ENCODE measurements at regions not wholly inside any gene's neighbourhood (a gene's known extent, or its start where the extent isn't known, plus 50 kb on each side); places are given as distances from the start of the nearest gene placed in this dataset.
A peak's percentile ranks its signal among the peaks of the same experiment; 100 is the strongest.
"Not testable (repeated sequence)": the region's sequence is repeated elsewhere in the genome, so short reads cannot be mapped to it uniquely, and the experiment has no call there.

DNA sequence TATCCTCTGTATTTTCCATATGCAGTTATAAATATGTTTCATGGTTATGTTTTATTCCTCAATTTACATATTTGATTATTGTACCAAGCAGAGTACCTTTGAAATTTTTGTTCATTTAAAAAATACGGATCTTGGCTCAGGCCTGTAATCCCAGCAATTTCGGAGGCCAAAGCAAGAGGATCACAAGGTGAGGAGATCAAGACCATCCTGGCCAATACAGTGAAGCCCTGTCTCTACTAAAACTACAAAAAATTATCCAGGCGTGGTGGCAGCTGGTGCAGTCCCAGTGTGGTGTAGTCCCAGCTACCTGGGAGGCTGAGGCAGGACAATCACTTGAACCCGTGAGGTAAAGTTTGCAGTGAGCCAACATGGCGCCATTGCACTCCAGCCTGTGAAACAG lies 251.2 kb upstream of the TPTE start:
- not testable (repeated sequence) for DNase-seq (ENCODE audit: low read depth, low spot score)

DNA sequence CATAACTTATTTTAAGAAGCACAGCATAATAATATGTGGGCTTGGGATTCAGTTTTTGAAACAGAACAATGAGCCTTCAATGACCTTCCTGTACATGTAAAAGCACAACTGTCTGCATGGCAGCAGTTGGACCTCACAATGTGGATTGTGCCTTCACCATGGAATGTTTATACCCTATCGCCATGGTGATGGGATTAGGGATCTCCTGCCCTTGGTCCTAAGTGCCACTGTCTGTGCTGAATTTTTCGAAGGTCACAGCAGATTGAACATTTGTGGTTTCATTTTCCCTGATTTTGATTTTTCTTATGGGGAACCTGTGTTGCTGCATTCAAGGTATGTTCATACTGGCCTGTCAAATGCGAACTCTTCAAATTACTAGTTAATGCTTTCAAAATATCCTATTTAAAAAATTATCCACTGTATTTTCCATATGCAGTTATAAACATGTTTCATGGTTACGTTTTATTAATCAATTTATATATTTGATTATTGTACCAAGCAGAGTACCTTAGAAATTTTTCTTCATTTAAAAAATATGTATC lies 249.6 kb upstream of the TPTE start:
- DNase-seq (ENCODE audit: low read depth, low spot score): not testable (repeated sequence)

DNA sequence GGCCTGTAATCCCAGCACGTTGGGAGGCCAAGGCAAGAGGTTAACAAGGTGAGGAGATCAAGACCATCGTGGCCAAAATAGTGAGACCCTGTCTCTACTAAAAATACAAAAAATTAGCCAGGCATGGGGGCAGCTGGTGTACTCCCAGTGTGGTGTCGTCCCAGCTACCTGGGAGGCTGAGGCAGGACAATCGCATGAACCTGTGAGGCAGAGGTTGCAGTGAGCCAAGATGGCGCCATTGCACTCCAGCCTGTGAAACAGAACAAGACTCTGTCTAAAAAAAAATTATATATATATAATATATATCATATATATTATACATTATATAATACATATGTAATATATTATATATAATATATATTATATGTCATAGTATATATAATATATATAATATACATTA lies 249.2 kb upstream of the TPTE start:
- no peak for DNase-seq (ENCODE audit: low read depth, low spot score)

DNA sequence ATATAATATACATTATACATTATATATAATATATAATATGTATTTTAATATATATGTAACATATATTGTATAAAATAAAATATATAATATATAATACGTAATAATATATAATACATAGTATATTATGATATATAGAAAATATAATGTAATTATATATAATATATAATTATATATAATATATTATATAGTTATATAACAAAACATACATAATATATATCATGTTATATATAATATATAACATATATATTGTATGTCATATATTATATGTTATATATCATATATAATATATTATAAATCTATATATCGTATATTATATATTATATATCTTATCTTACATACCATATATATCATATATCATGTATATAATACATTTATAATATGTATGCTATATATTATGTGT lies 248.2 kb upstream of the TPTE start:
- DNase-seq (ENCODE audit: low read depth, low spot score): no peak

DNA sequence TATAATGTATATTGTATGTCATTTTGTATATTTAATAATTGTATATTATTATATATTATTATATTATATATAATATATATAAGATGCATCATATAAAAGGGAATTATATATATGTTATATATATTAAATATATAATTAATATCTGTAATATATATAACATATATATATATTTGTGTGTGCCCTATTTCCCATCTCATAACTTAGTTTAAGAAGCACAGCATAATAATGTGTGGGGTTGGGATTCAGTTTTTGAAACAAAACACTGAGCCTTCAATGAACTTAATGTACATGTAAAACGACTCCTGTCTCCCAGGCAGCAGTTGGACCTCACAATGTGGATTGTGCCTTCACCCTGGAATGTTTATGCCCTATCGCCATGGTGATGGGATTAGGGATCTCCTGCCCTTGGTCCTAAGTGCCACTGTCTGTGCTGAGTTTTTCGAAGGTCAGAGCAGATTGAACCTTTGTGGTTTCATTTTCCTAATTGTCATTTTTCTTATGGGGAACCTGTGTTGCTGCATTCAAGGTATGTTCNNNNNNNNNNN lies 247.5 kb upstream of the TPTE start:
- peak; percentile 3 for DNase-seq (ENCODE audit: low read depth, low spot score)
